Sigmoid colon (tissue), 6 donors: ENCODE measurements at regions not wholly inside any gene's neighbourhood (a gene's known extent, or its start where the extent isn't known, plus 50 kb on each side); places are given as distances from the start of the nearest gene placed in this dataset.

ENCODE experiments used
- DNase-seq: peaks from one replicate; pipeline ENCODE4 v3.0.0-alpha.2; 2019
- H3K27ac ChIP-seq, 4 donors: fragments of 200-600 bp; sonication (generic); one replicate each; pipeline ENCODE4 v1.5.1; 2016 to 2019; ENCODE audit warnings: mild to moderate bottlenecking in 1 of 4
- H3K27me3 ChIP-seq, 3 donors: fragments of 200-600 bp; sonication (generic); one replicate each; pipeline ENCODE4 v1.5.1; 2019; ENCODE audit warnings: mild to moderate bottlenecking in 1 of 3
- H3K36me3 ChIP-seq, 4 donors: fragments of 200-600 bp; sonication (generic); one replicate each; pipeline ENCODE4 v1.5.1; 2016 to 2019
- H3K4me1 ChIP-seq, 4 donors: fragments of 200-600 bp; sonication (generic); one replicate each; pipeline ENCODE4 v1.5.1; 2017 to 2019
- H3K4me3 ChIP-seq, 4 donors: fragments of 200-600 bp; sonication (generic); one replicate each; pipeline ENCODE4 v1.5.1; 2017 to 2019; ENCODE audit warnings: mild to moderate bottlenecking in 2 of 4, moderate library complexity in 1 of 4
- H3K9me3 ChIP-seq, 4 donors: fragments of 200-600 bp in 3 of 4; sonication (generic) in 3 of 4; one replicate each; pipeline versions ENCODE4 v1.5.1 to v1.6.1; 2013 to 2019
- EP300 ChIP-seq, 4 donors: sonication (generic); formaldehyde crosslinking; IDR thresholded peaks; one replicate each; pipeline ENCODE4 v1.6.1; 2017; ENCODE audit warnings: antibody characterized with exemption in 4 of 4
- POLR2A ChIP-seq, 2 donors: fragments of 450-650 bp; IDR thresholded peaks; one replicate each; pipeline ENCODE4 v1.6.1; 2016; ENCODE audit warnings: antibody characterized with exemption in 2 of 2, mild to moderate bottlenecking in 2 of 2, moderate library complexity in 2 of 2
- POLR2AphosphoS5 ChIP-seq, 4 donors: sonication (generic); formaldehyde crosslinking; IDR thresholded peaks; one replicate each; pipeline ENCODE4 v1.6.1; 2017; ENCODE audit warnings: antibody characterized with exemption in 4 of 4
- WGBS, 2 donors: extraction: QIAGEN DNeasy Blood & Tissue Kit; methylation state at CpG; one replicate each; pipeline ENCODE4 v1.1.7; 2013; 5-methylcytosine and 5-hydroxymethylcytosine counted together
- intact Hi-C: fragments of 100-400 bp; cut with DNase I; formaldehyde crosslinking; loops from one replicate; pipeline ENCODE4 v1.15.1; 2023
- TF ChIP-seq, protein P1 (sequence below), 4 experiments: fragments of 450-650 bp in 3 of 4; fragments of 200-600 bp in 1 of 4; IDR thresholded peaks; one replicate each; pipeline ENCODE4 v1.5.1; 2016 to 2019; ENCODE audit warnings: antibody characterized with exemption in 4 of 4, mild to moderate bottlenecking in 3 of 4, moderate library complexity in 2 of 4
- donor health status: healthy with polysubstance abuse.
- donor health status: healthy.

DNA sequence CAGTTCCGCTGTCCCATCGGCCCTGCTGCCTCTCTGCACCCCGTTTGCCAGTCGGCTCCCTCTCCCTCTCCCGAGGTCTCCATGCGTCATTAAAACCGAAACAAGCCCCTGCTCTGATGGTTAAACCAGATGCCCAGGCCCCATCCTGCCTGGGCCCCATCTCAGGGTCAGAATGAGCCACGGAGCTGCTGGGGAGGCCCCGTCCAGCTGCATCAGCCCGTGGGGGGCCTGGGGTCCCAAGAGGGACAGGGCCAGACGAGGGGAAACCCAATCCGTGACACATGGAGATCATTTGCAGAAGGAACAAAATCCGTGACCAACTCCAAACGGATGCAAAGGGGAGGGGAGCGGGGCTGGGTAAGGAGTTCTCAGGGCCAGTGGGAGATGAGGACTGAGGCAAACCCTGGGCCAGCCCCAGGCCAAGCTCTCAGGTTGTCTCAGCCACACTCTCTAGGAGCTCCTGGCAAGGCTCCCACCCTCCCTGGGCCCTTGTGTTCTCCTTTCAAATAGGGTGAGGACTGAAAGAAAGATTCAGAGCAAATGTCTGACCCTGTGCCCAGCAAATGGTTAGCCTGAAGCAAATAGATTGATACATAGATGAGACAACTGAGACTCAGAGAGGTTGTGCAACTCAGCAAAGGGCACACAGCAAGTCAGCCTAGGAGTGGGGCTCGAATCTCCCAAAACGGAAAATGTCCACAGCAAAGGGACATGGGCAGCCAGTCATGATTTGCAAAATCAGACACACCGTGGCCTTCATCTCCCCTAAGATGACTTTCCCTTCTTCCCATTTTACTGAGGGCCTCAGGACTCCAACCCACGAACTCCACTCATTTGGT, 162.1 kb downstream of the MN1 start:
- Histone ChIP-seq H3K4me3 (no peak overlapping the region), H3K27me3 (no peaks in the 10 kb centered on the region), H3K27ac (no peak overlapping the region), H3K9me3 (no peaks in the 10 kb centered on the region), H3K4me1 (peaks cover 0 to 17% (median 6%) of the 10 kb centered on the region in 4 donors), H3K36me3 (no peaks in the 10 kb centered on the region)
- WGBS, 2 donors = 70 to 78% methylated on average over 19 of the region's 19 CpGs
- intact Hi-C loops = no loop called here
- no peak for DNase-seq
- TF ChIP-seq, protein P1, sequence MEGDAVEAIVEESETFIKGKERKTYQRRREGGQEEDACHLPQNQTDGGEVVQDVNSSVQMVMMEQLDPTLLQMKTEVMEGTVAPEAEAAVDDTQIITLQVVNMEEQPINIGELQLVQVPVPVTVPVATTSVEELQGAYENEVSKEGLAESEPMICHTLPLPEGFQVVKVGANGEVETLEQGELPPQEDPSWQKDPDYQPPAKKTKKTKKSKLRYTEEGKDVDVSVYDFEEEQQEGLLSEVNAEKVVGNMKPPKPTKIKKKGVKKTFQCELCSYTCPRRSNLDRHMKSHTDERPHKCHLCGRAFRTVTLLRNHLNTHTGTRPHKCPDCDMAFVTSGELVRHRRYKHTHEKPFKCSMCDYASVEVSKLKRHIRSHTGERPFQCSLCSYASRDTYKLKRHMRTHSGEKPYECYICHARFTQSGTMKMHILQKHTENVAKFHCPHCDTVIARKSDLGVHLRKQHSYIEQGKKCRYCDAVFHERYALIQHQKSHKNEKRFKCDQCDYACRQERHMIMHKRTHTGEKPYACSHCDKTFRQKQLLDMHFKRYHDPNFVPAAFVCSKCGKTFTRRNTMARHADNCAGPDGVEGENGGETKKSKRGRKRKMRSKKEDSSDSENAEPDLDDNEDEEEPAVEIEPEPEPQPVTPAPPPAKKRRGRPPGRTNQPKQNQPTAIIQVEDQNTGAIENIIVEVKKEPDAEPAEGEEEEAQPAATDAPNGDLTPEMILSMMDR (IDR thresholded peaks at IDR 0.05) = no peak
- TF ChIP-seq POLR2A (IDR thresholded peaks at IDR 0.05) (no peak), EP300 (IDR thresholded peaks at IDR 0.05) (no peak), POLR2AphosphoS5 (IDR thresholded peaks at IDR 0.05) (no peak)

DNA sequence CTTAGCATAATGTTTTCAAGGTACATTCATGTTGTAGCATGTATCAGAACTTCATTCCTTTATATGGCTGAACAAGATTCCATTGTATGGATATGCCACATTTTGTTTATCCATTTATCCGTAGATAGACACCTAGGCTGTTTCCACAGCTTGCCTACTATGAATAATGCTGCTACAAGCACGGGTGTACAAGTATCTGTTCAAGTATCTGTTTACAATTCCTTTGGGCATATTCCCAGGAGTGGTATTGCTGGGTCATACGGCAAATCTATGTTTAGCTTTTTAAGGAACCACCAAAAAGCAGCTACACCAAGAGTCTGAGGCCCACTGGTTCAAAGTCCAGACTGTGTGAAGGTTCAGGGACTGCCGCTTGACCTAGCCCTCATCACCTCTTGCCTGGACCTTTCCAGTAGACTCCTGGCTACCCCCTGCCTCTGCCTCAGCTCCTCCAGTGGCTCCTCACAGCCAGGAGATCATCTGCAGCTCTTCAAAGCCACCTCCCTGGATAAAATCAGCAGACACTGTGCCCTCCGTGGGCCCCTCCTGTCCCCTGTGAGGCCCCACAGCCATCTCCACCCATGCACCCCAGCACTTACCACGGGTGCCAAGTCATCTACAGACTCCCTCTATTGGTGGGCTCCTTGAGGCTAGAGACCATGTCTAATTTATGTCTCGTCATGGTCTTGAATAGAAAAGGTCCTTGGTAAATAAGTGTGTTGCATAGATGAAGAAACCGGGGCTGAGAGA, 160.3 kb downstream of the MN1 start:
- Histone ChIP-seq H3K4me3 (no peak overlapping the region), H3K9me3 (no peaks in the 10 kb centered on the region), H3K27me3 (no peaks in the 10 kb centered on the region), H3K4me1 (peaks cover 0 to 17% (median 6%) of the 10 kb centered on the region in 4 donors), H3K27ac (peak overlapping the region in 1 of 4 donors; percentile 0), H3K36me3 (no peaks in the 10 kb centered on the region)
- 51 to 61% methylated on average over 8 of the region's 8 CpGs for WGBS, 2 donors
- intact Hi-C loops = no loop called here
- TF ChIP-seq POLR2A (IDR thresholded peaks at IDR 0.05) = no peak
- no peak for TF ChIP-seq EP300 (IDR thresholded peaks at IDR 0.05)
- TF ChIP-seq, protein P1 (IDR thresholded peaks at IDR 0.05) = no peak
- no peak for TF ChIP-seq POLR2AphosphoS5 (IDR thresholded peaks at IDR 0.05)
- DNase-seq = no peak

DNA sequence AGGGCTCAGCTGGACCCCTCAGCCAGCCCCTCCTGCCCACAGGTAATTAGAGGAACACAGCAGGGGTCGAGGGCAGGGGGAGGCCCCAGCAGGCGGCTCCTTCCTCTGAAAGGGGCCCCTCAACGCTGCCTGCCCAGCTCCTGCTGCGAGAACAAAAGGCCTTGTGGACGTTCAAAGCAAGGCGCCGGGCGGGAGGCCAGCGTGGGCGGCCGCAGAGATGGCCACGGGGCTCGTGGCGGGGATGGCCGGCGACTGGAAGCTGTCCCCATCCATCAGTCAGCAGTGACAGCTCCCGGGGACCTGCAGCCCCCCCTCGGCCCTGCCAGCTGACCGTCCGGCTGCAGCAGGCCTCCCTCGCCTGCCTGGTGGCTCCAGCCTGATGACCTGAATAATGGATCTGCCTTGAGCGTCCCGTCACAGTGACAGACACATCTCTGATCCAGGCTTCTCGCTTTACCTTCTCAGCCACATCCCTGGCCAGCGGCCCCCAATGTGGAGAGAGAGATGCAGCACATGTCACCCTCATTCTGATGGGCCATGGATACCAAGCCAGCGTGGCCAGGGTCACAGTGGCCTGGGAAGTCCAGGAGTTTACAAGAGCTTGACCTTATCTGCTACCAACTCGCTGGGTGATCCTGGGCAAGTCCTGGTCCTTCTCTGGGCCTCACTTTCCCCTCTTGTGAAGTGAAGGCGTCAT, 159.3 kb downstream of the MN1 start:
- intact Hi-C loops = no loop called here
- Histone ChIP-seq H3K9me3 (no peaks in the 10 kb centered on the region), H3K27ac (no peak overlapping the region), H3K4me1 (peaks cover 0 to 13% (median 6%) of the 10 kb centered on the region in 4 donors), H3K27me3 (no peaks in the 10 kb centered on the region), H3K36me3 (no peaks in the 10 kb centered on the region), H3K4me3 (no peak overlapping the region)
- WGBS, 2 donors = 86 to 90% methylated on average over 28 of the region's 28 CpGs
- no peak for DNase-seq
- TF ChIP-seq POLR2AphosphoS5 (IDR thresholded peaks at IDR 0.05) (no peak), POLR2A (IDR thresholded peaks at IDR 0.05) (no peak), EP300 (IDR thresholded peaks at IDR 0.05) (no peak)
- TF ChIP-seq, protein P1 (IDR thresholded peaks at IDR 0.05) = no peak

DNA sequence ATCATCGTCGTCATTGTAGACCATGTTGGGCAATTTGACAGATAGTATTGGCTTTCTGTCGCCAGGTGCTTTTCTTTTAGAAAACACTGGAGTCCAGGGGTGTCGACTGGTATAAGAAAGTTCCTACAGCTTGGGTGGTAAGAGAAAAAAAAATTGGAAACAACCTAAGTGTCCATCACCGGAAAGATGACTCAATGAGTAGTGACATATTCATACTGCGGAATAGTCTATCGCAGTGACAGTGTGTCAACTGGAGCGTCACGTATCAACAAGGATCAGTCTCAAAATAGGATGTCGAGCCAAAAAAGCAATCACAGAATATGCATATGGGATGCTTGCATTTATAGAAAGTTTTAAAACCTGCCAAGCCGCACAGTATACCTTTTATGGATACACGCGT, 157.6 kb downstream of the MN1 start:
- 93 to 95% methylated on average over 13 of the region's 13 CpGs for WGBS, 2 donors
- Histone ChIP-seq H3K27me3 (no peaks in the 10 kb centered on the region), H3K4me1 (peaks cover 0 to 10% (median 6%) of the 10 kb centered on the region in 4 donors), H3K27ac (no peak overlapping the region), H3K36me3 (no peaks in the 10 kb centered on the region), H3K9me3 (no peaks in the 10 kb centered on the region), H3K4me3 (no peak overlapping the region)
- intact Hi-C loops = no loop called here
- no peak for DNase-seq
- TF ChIP-seq EP300 (IDR thresholded peaks at IDR 0.05) (no peak), POLR2AphosphoS5 (IDR thresholded peaks at IDR 0.05) (no peak), POLR2A (IDR thresholded peaks at IDR 0.05) (no peak)
- TF ChIP-seq, protein P1 (IDR thresholded peaks at IDR 0.05) = no peak
